HL-60 (cell line): ENCODE measurements at regions not wholly inside any gene's neighbourhood (a gene's known extent, or its start where the extent isn't known, plus 50 kb on each side); places are given as distances from the start of the nearest gene placed in this dataset.

Experiments
- DNase-seq, 2 experiments: peaks; one replicate each; pipeline ENCODE4 v3.0.0-alpha.2; 2010 to 2020; ENCODE audit warnings: low read depth in 1 of 2, low spot score in 1 of 2
- H3K27ac ChIP-seq: fragments of 250-450 bp; sonication (Bioruptor Pico); replicated peaks from 2 replicates; pipeline ENCODE4 v1.5.1; 2020; ENCODE audit warnings: mild to moderate bottlenecking, moderate library complexity
- H3K27me3 ChIP-seq: fragments of 250-450 bp; sonication (Bioruptor Pico); 2 replicates; pipeline ENCODE4 v1.5.1; 2021; ENCODE audit warnings: mild to moderate bottlenecking, moderate library complexity; ENCODE audit not compliant: insufficient read depth, poor library complexity, severe bottlenecking
- H3K4me3 ChIP-seq: replicated peaks from 2 replicates; pipeline ENCODE4 v1.5.1; 2011; ENCODE audit warnings: mild to moderate bottlenecking, control low read depth, low read length; ENCODE audit not compliant: insufficient read depth
- CTCF ChIP-seq: IDR thresholded peaks from one replicate; pipeline ENCODE4 v1.5.1; 2011; ENCODE audit warnings: low read length, control low read depth, inconsistent platforms; ENCODE audit not compliant: insufficient read depth
- GABPA ChIP-seq: IDR thresholded peaks from 2 replicates; pipeline ENCODE4 v1.6.1; 2012; ENCODE audit warnings: low read depth
- POLR2AphosphoS5 ChIP-seq: IDR thresholded peaks from 2 replicates; pipeline ENCODE4 v1.6.1; 2012; ENCODE audit warnings: low read depth
- REST ChIP-seq: IDR thresholded peaks from 2 replicates; pipeline ENCODE4 v1.6.1; 2012; ENCODE audit warnings: low read depth; ENCODE audit not compliant: insufficient replicate concordance
- SPI1 ChIP-seq: IDR thresholded peaks from 2 replicates; pipeline ENCODE4 v1.6.1; 2012; ENCODE audit warnings: low read depth, mild to moderate bottlenecking, borderline replicate concordance

GRCh38 chr3:193879099-193879863 lies 256.7 kb upstream of the HES1 start:
- DNase-seq: peak in 1 of 2 experiments; percentile 14
- Histone ChIP-seq H3K4me3 (no peak overlapping the region), H3K27me3 (no peaks in the 10 kb centered on the region), H3K27ac (no peak overlapping the region)
- no peak for TF ChIP-seq CTCF
- no peak for TF ChIP-seq GABPA
- no peak for TF ChIP-seq POLR2AphosphoS5
- no peak for TF ChIP-seq SPI1
- no peak for TF ChIP-seq REST

- Histone ChIP-seq H3K27ac (no peak overlapping the region), H3K4me3 (no peak overlapping the region), H3K27me3 (no peaks in the 10 kb centered on the region)
- TF ChIP-seq SPI1 (no peak), GABPA (no peak), POLR2AphosphoS5 (no peak), CTCF (no peak), REST (no peak)
- DNase-seq: no peak
Observed at GRCh38 chr3:193879864-193880242, 256.1 kb upstream of the HES1 start.

- H3K27ac ChIP-seq: no peak overlapping the region
- no peak for TF ChIP-seq GABPA
- no peak for TF ChIP-seq CTCF
- TF ChIP-seq REST: no peak
- no peak for TF ChIP-seq POLR2AphosphoS5
- no peak for TF ChIP-seq SPI1
- H3K4me3 ChIP-seq: no peak overlapping the region
- no peak for DNase-seq
- H3K27me3 ChIP-seq: no peaks in the 10 kb centered on the region
Observed at GRCh38 chr3:193882091-193882490, 253.9 kb upstream of the HES1 start.
